ENCODE measurements at regions not wholly inside any gene's neighbourhood (a gene's known extent, or its start where the extent isn't known, plus 50 kb on each side); places are given as distances from the start of the nearest gene placed in this dataset.

GRCh38 chrX:45765767-45766166 lies 565.1 kb upstream of the DIPK2B start:
- Histone ChIP-seq H3K4me1 (peaks cover 0 to 3% (median 0%) of the 10 kb centered on the region in 3 donors), H3K27me3 (no peaks in the 10 kb centered on the region)
- WGBS, 2 donors (ENCODE audit: low coverage in 1 of 2): 63 to 80% methylated on average over 1 to 4 of the region's 4 CpGs

GRCh38 chrX:45765281-45765680 lies 564.6 kb upstream of the DIPK2B start:
- no peaks in the 10 kb centered on the region for H3K36me3 ChIP-seq
- H3K27me3 ChIP-seq: no peaks in the 10 kb centered on the region
- WGBS, 2 donors (ENCODE audit: low coverage in 1 of 2): 0% methylated on average over 1 of the region's 1 CpG; no CpG with 5 or more reads in 1 of the 2 donors
- no peaks in the 10 kb centered on the region for H3K9me3 ChIP-seq
- no peaks in the 10 kb centered on the region for H3K4me1 ChIP-seq
- H3K27ac ChIP-seq: no peak overlapping the region
- no peak for TF ChIP-seq POLR2AphosphoS5 (IDR thresholded peaks at IDR 0.05)
- TF ChIP-seq POLR2A (IDR thresholded peaks at IDR 0.05): no peak
- TF ChIP-seq CTCF (IDR thresholded peaks at IDR 0.05): no peak
- H3K4me3 ChIP-seq: no peak overlapping the region
- no peak for ATAC-seq

More at GRCh38 chrX:45765767-45766166, 565.1 kb upstream of the DIPK2B start:
- no peak overlapping the region for H3K4me3 ChIP-seq
- TF ChIP-seq POLR2A (IDR thresholded peaks at IDR 0.05) (no peak), CTCF (IDR thresholded peaks at IDR 0.05) (no peak), POLR2AphosphoS5 (IDR thresholded peaks at IDR 0.05) (no peak), EP300 (IDR thresholded peaks at IDR 0.05) (no peak)
- H3K27ac ChIP-seq: no peak overlapping the region
- no peaks in the 10 kb centered on the region for H3K9me3 ChIP-seq
- no peak for ATAC-seq
- H3K36me3 ChIP-seq: no peaks in the 10 kb centered on the region

GRCh38 chrX:45762699-45763647 lies 562.3 kb upstream of the DIPK2B start:
- Histone ChIP-seq H3K4me1 (no peaks in the 10 kb centered on the region), H3K27me3 (no peaks in the 10 kb centered on the region), H3K9me3 (no peaks in the 10 kb centered on the region), H3K4me3 (no peak overlapping the region), H3K27ac (no peak overlapping the region), H3K36me3 (no peaks in the 10 kb centered on the region)
- 53 to 68% methylated on average over 3 to 5 of the region's 6 CpGs for WGBS, 2 donors (ENCODE audit: low coverage in 1 of 2)
- no peak for TF ChIP-seq POLR2A (IDR thresholded peaks at IDR 0.05)
- ATAC-seq: no peak

GRCh38 chrX:45761920-45762319 lies 561.2 kb upstream of the DIPK2B start:
- Histone ChIP-seq H3K9me3 (no peaks in the 10 kb centered on the region), H3K4me3 (no peak overlapping the region), H3K4me1 (no peaks in the 10 kb centered on the region), H3K27me3 (no peaks in the 10 kb centered on the region), H3K36me3 (no peaks in the 10 kb centered on the region), H3K27ac (no peak overlapping the region)
- no peak for ATAC-seq
- 79 to 88% methylated on average over 2 to 4 of the region's 4 CpGs for WGBS, 2 donors (ENCODE audit: low coverage in 1 of 2)
- TF ChIP-seq EP300 (IDR thresholded peaks at IDR 0.05) (no peak), POLR2AphosphoS5 (IDR thresholded peaks at IDR 0.05) (no peak), CTCF (IDR thresholded peaks at IDR 0.05) (no peak), POLR2A (IDR thresholded peaks at IDR 0.05) (no peak)

- no peak overlapping the region for H3K27ac ChIP-seq
- no peaks in the 10 kb centered on the region for H3K36me3 ChIP-seq
- no peak for ATAC-seq
- 88 to 90% methylated on average over 5 to 8 of the region's 10 CpGs for WGBS, 2 donors (ENCODE audit: low coverage in 1 of 2)
- no peaks in the 10 kb centered on the region for H3K27me3 ChIP-seq
- H3K9me3 ChIP-seq: no peaks in the 10 kb centered on the region
- H3K4me3 ChIP-seq: no peak overlapping the region
- no peak for TF ChIP-seq EP300 (IDR thresholded peaks at IDR 0.05)
- no peak for TF ChIP-seq POLR2A (IDR thresholded peaks at IDR 0.05)
- no peak for TF ChIP-seq POLR2AphosphoS5 (IDR thresholded peaks at IDR 0.05)
- no peak for TF ChIP-seq CTCF (IDR thresholded peaks at IDR 0.05)
- no peaks in the 10 kb centered on the region for H3K4me1 ChIP-seq
Measured at GRCh38 chrX:45760187-45760742, 559.6 kb upstream of the DIPK2B start.
